ENCODE measurements at regions not wholly inside any gene's neighbourhood (a gene's known extent, or its start where the extent isn't known, plus 50 kb on each side); places are given as distances from the start of the nearest gene placed in this dataset.

- ATAC-seq (no peak), DNase-seq (ENCODE audit: low spot score) (no peak)
- CTCF ChIA-PET: interaction anchor here (1.5 kb wide), 1 partner anchor 166 kb away, joined by 3 read pairs; no protein-coding TSS in a partner anchor
- no peaks in the 10 kb centered on the region for H3K4me1 Mint-ChIP-seq
- H3K4me3 Mint-ChIP-seq: no peak overlapping the region
- POLR2A ChIA-PET: no interaction called here
- TF ChIP-seq CREB1 (CRISPR knock-in tag; IDR thresholded peaks at IDR 0.05): no peak
- TF ChIP-seq ZNF416 (CRISPR knock-in tag; IDR thresholded peaks at IDR 0.05): no peak
- no peaks in the 10 kb centered on the region for H3K9me3 Mint-ChIP-seq
- no peaks in the 10 kb centered on the region for H3K36me3 Mint-ChIP-seq
- no peaks in the 10 kb centered on the region; the same call in 1 of the 2 replicates for H3K27me3 Mint-ChIP-seq (ENCODE audit: low read depth)
- H3K27ac Mint-ChIP-seq: no peak overlapping the region
Measured at GRCh38 chr10:106405141-106405540, 759.4 kb downstream of the SORCS1 start.

- Mint-ChIP-seq H3K27me3 (ENCODE audit: low read depth) (no peaks in the 10 kb centered on the region; the same call in 1 of the 2 replicates), H3K27ac (no peak overlapping the region), H3K9me3 (no peaks in the 10 kb centered on the region), H3K4me1 (peaks cover 4% of the 10 kb centered on the region), H3K36me3 (no peaks in the 10 kb centered on the region), H3K4me3 (no peak overlapping the region)
- DNase-seq (ENCODE audit: low spot score): no peak
- TF ChIP-seq ZNF219 (CRISPR knock-in tag; IDR thresholded peaks at IDR 0.05; ENCODE audit: borderline replicate concordance): no peak
- ChIA-PET CTCF (no interaction called here), POLR2A (no interaction called here)
- ATAC-seq: no peak
Measured at GRCh38 chr10:106402458-106402857, 762.0 kb downstream of the SORCS1 start.

GRCh38 chr10:106401967-106402366 is 762.5 kb downstream of the SORCS1 start:
- Mint-ChIP-seq H3K4me1 (peaks cover 4% of the 10 kb centered on the region), H3K36me3 (no peaks in the 10 kb centered on the region), H3K27ac (no peak overlapping the region), H3K27me3 (ENCODE audit: low read depth) (no peaks in the 10 kb centered on the region; the same call in 1 of the 2 replicates), H3K4me3 (no peak overlapping the region), H3K9me3 (no peaks in the 10 kb centered on the region)
- DNase-seq (ENCODE audit: low spot score) (no peak), ATAC-seq (no peak)
- TF ChIP-seq HMGA2 (CRISPR knock-in tag; IDR thresholded peaks at IDR 0.05) (peak; percentile 91), ARID4B (CRISPR knock-in tag; IDR thresholded peaks at IDR 0.05; ENCODE audit: borderline replicate concordance) (no peak)
- POLR2A ChIA-PET: no interaction called here
- CTCF ChIA-PET: interaction anchor here (1.5 kb wide), 1 partner anchor 169 kb away, joined by 7 read pairs; no protein-coding TSS in a partner anchor

GRCh38 chr10:106401161-106401560 is 763.3 kb downstream of the SORCS1 start:
- TF ChIP-seq CTCF (IDR thresholded peaks at IDR 0.05) (0 out of 2 replicates have a peak, but pooled peaks have one; percentile 17), FOXJ3 (CRISPR knock-in tag; IDR thresholded peaks at IDR 0.05; ENCODE audit: borderline replicate concordance) (no peak)
- H3K9me3 Mint-ChIP-seq: no peaks in the 10 kb centered on the region
- ATAC-seq (no peak), DNase-seq (ENCODE audit: low spot score) (no peak)
- H3K4me1 Mint-ChIP-seq: peaks cover 4% of the 10 kb centered on the region
- CTCF ChIA-PET: interaction anchor here (1.5 kb wide), 1 partner anchor 170 kb away, joined by 7 read pairs; no protein-coding TSS in a partner anchor
- H3K4me3 Mint-ChIP-seq: no peak overlapping the region
- H3K27me3 Mint-ChIP-seq (ENCODE audit: low read depth): no peaks in the 10 kb centered on the region; the same call in 1 of the 2 replicates
- H3K36me3 Mint-ChIP-seq: no peaks in the 10 kb centered on the region
- POLR2A ChIA-PET: no interaction called here
- H3K27ac Mint-ChIP-seq: no peak overlapping the region

GRCh38 chr10:106399112-106399511 is 765.4 kb downstream of the SORCS1 start:
- POLR2A ChIA-PET: interaction anchor here (0.6 kb wide), 2 partner anchors 85 to 462 kb away, joined by 4 to 5 read pairs; no protein-coding TSS in a partner anchor
- Mint-ChIP-seq H3K4me1 (peaks cover 7% of the 10 kb centered on the region), H3K36me3 (no peaks in the 10 kb centered on the region), H3K27me3 (ENCODE audit: low read depth) (no peaks in the 10 kb centered on the region; the same call in 1 of the 2 replicates), H3K9me3 (no peaks in the 10 kb centered on the region), H3K27ac (no peak overlapping the region), H3K4me3 (no peak overlapping the region)
- no peak for ATAC-seq
- CTCF ChIA-PET: interaction anchor here (1.8 kb wide), 1 partner anchor 173 kb away, joined by 5 read pairs; no protein-coding TSS in a partner anchor
- no peak for TF ChIP-seq STAT6 (CRISPR knock-in tag; conservative IDR thresholded peaks at IDR 0.05; ENCODE audit: low read depth)
- no peak for TF ChIP-seq ZNF425 (CRISPR knock-in tag; conservative IDR thresholded peaks at IDR 0.05)
- no peak for TF ChIP-seq NR2C2 (CRISPR knock-in tag; IDR thresholded peaks at IDR 0.05)
- no peak for TF ChIP-seq E2F1 (CRISPR knock-in tag; IDR thresholded peaks at IDR 0.05)
- no peak for TF ChIP-seq ZMAT4 (CRISPR knock-in tag; IDR thresholded peaks at IDR 0.05)
- TF ChIP-seq ZNF219 (CRISPR knock-in tag; IDR thresholded peaks at IDR 0.05; ENCODE audit: borderline replicate concordance): no peak
- DNase-seq (ENCODE audit: low spot score): no peak
